OCI-LY3 (cell line): ENCODE measurements at regions not wholly inside any gene's neighbourhood (a gene's known extent, or its start where the extent isn't known, plus 50 kb on each side); places are given as distances from the start of the nearest gene placed in this dataset.

ENCODE experiments used
- H2AFZ ChIP-seq: fragments of 200-600, 300-600 bp; shearing (Covaris generic); 2 replicates; pipeline ENCODE4 v1.6.0; 2014; ENCODE audit warnings: antibody characterized with exemption, low read depth, low read length
- H3K27ac ChIP-seq: fragments of 200-600, 300-600 bp; sonication (generic); 2 replicates; pipeline ENCODE4 v1.5.1; 2014; ENCODE audit warnings: mild to moderate bottlenecking, low read length, moderate library complexity, mixed read lengths
- H3K27me3 ChIP-seq: fragments of 200-600, 300-600 bp; sonication (generic); 2 replicates; pipeline ENCODE4 v1.6.1; 2014; ENCODE audit warnings: low read depth, low read length, mixed read lengths
- H3K36me3 ChIP-seq: fragments of 200-600, 300-600 bp; sonication (generic); replicated peaks from 2 replicates; pipeline ENCODE3; 2014; ENCODE audit warnings: low read depth, low read length, mixed read lengths
- H3K4me1 ChIP-seq: fragments of 300-600, 200-600 bp; sonication (generic); 2 replicates; pipeline ENCODE4 v1.6.1; 2014; ENCODE audit warnings: low read length, mixed read lengths
- H3K4me2 ChIP-seq: fragments of 200-600, 300-600 bp; sonication (generic); 2 replicates; pipeline ENCODE4 v1.6.1; 2014; ENCODE audit warnings: low read length, mixed read lengths
- H3K4me3 ChIP-seq: fragments of 300-600, 200-600 bp; sonication (generic); 2 replicates; pipeline ENCODE4 v1.5.1; 2014; ENCODE audit warnings: antibody characterized with exemption, mild to moderate bottlenecking, low read length, moderate library complexity
- H3K79me2 ChIP-seq: fragments of 300-600, 200-600 bp; shearing (Covaris generic); 2 replicates; pipeline ENCODE4 v1.6.1; 2014; ENCODE audit warnings: mild to moderate bottlenecking, low read length, mixed read lengths
- H3K9ac ChIP-seq: fragments of 300-600, 200-600 bp; shearing (Covaris generic); 2 replicates; pipeline ENCODE4 v1.6.0; 2014; ENCODE audit warnings: mild to moderate bottlenecking, low read length, moderate library complexity
- H3K9me3 ChIP-seq: fragments of 200-600, 300-600 bp; shearing (Covaris generic); 2 replicates; pipeline ENCODE4 v1.6.1; 2014; ENCODE audit warnings: low read length, mixed read lengths; ENCODE audit not compliant: insufficient read depth
- H4K20me1 ChIP-seq: fragments of 200-600, 300-600 bp; sonication (generic); 2 replicates; pipeline ENCODE4 v1.6.1; 2016; ENCODE audit warnings: low read length, mixed read lengths; ENCODE audit not compliant: insufficient read depth
- CTCF ChIP-seq: fragments of 200-600, 300-600 bp; sonication (generic); IDR thresholded peaks from 2 replicates; pipeline ENCODE4 v1.5.1; 2014; ENCODE audit warnings: antibody characterized with exemption, low read length, low read depth
- EZH2phosphoT487 ChIP-seq: fragments of 200-600 bp; shearing (Covaris generic); IDR thresholded peaks from 2 replicates; pipeline ENCODE4 v1.6.1; 2018; ENCODE audit warnings: antibody characterized with exemption, mixed run types, low read depth

GRCh38 chr4:30836231-30836630 lies 116.1 kb downstream of the PCDH7 start:
- Histone ChIP-seq H3K4me3 (no peak overlapping the region), H3K27me3 (no peaks in the 10 kb centered on the region), H3K9me3 (no peaks in the 10 kb centered on the region), H3K27ac (no peak overlapping the region), H2AFZ (no peak overlapping the region), H3K36me3 (no peaks in the 10 kb centered on the region), H3K4me2 (no peak overlapping the region), H4K20me1 (no peaks in the 10 kb centered on the region), H3K9ac (no peak overlapping the region), H3K4me1 (peaks cover 5% of the 10 kb centered on the region; the same call in 1 of the 2 replicates), H3K79me2 (no peaks in the 10 kb centered on the region)
- no peak for TF ChIP-seq EZH2phosphoT487
- no peak for TF ChIP-seq CTCF

GRCh38 chr4:30837131-30837539 lies 117.0 kb downstream of the PCDH7 start:
- H3K4me2 ChIP-seq: no peak overlapping the region
- H2AFZ ChIP-seq: no peak overlapping the region
- no peaks in the 10 kb centered on the region for H3K27me3 ChIP-seq
- no peaks in the 10 kb centered on the region for H3K79me2 ChIP-seq
- H3K9me3 ChIP-seq: no peaks in the 10 kb centered on the region
- TF ChIP-seq EZH2phosphoT487: no peak
- no peak for TF ChIP-seq CTCF
- no peaks in the 10 kb centered on the region for H4K20me1 ChIP-seq
- H3K36me3 ChIP-seq: no peaks in the 10 kb centered on the region
- H3K27ac ChIP-seq: no peak overlapping the region
- H3K4me3 ChIP-seq: no peak overlapping the region
- peaks cover 5% of the 10 kb centered on the region; the same call in 1 of the 2 replicates for H3K4me1 ChIP-seq
- H3K9ac ChIP-seq: no peak overlapping the region

GRCh38 chr4:30837861-30838260 lies 117.7 kb downstream of the PCDH7 start:
- Histone ChIP-seq H4K20me1 (no peaks in the 10 kb centered on the region), H3K4me3 (no peak overlapping the region), H3K9me3 (no peaks in the 10 kb centered on the region), H3K9ac (no peak overlapping the region), H3K79me2 (no peaks in the 10 kb centered on the region), H3K36me3 (no peaks in the 10 kb centered on the region), H3K4me2 (no peak overlapping the region), H3K4me1 (peaks cover 5% of the 10 kb centered on the region; the same call in 1 of the 2 replicates), H2AFZ (no peak overlapping the region), H3K27me3 (no peaks in the 10 kb centered on the region), H3K27ac (no peak overlapping the region)
- TF ChIP-seq EZH2phosphoT487: no peak
- TF ChIP-seq CTCF: no peak

- H3K27me3 ChIP-seq: no peaks in the 10 kb centered on the region
- H4K20me1 ChIP-seq: no peaks in the 10 kb centered on the region
- TF ChIP-seq EZH2phosphoT487 (no peak), CTCF (no peak)
- peaks cover 5% of the 10 kb centered on the region; the same call in 1 of the 2 replicates for H3K4me1 ChIP-seq
- H3K9ac ChIP-seq: no peak overlapping the region
- no peak overlapping the region for H3K4me2 ChIP-seq
- H3K4me3 ChIP-seq: no peak overlapping the region
- no peaks in the 10 kb centered on the region for H3K79me2 ChIP-seq
- no peaks in the 10 kb centered on the region for H3K36me3 ChIP-seq
- no peaks in the 10 kb centered on the region for H3K9me3 ChIP-seq
- H3K27ac ChIP-seq: no peak overlapping the region
- no peak overlapping the region for H2AFZ ChIP-seq
These were observed 118.2 kb downstream of the PCDH7 start for GRCh38 chr4:30838331-30838730.
